HepG2 (cell line): ENCODE measurements at regions not wholly inside any gene's neighbourhood (a gene's known extent, or its start where the extent isn't known, plus 50 kb on each side); places are given as distances from the start of the nearest gene placed in this dataset.

Experiments
- ATAC-seq: fragments of 200-7000 bp; cut with Tn5 transposase; 3 replicates; pipeline ENCODE4 v1.9.1; 2020; ENCODE audit warnings: mild to moderate bottlenecking, moderate library complexity
- BruUV-seq: library from RNA; stranded (reverse); fragments of 400-500 nt; replicated peaks from 2 replicates; lab custom pipeline; 2021; lab: Mats Ljungman, UMichigan
- CTCF ChIA-PET: fragments of 300-600 bp; formaldehyde crosslinking; extraction: SDS; loops from one replicate; lab custom pipeline; 2021; ENCODE audit warnings: low total read pairs, inconsistent platforms, low intra/inter-chr PET ratio; lab: Yijun Ruan, JAX
- POLR2A ChIA-PET: fragments of 350-600 bp; sonication (Branson Sonifier 250); formaldehyde crosslinking; loops from one replicate; lab custom pipeline; 2020; ENCODE audit warnings: antibody characterized with exemption, inconsistent platforms; lab: Yijun Ruan, JAX
- DNase-seq: peaks from one replicate; pipeline ENCODE4 v3.0.0-alpha.2; 2015; ENCODE audit warnings: low spot score
- FAIRE-seq: peaks from 3 replicates; lab custom pipeline; 2011; peaks lifted over from hg19 to GRCh38; lab: Jason Lieb, UNC
- H2AFZ ChIP-seq: one replicate; pipeline ENCODE4 v1.6.1; 2011; ENCODE audit warnings: low read length, inconsistent platforms
- H3K27ac ChIP-seq: fragments of 300-600 bp; 3 replicates; pipeline ENCODE4 v1.8.0; 2011; ENCODE audit warnings: mixed run types, mild to moderate bottlenecking, mixed read lengths, low read length, inconsistent platforms; ENCODE audit not compliant: insufficient read depth; ENCODE audit errors: extremely low read length
- H3K27me3 ChIP-seq, 2 experiments: fragments of 200-600 bp in 1 of 2; 2 replicates in 1 of 2; 3 replicates in 1 of 2; pipeline versions ENCODE4 v1.6.0 to v1.8.0; 2011; ENCODE audit warnings: low read length in 2 of 2, mild to moderate bottlenecking in 2 of 2, moderate library complexity in 2 of 2, inconsistent platforms in 1 of 2; ENCODE audit not compliant: insufficient read depth in 2 of 2, control insufficient read depth in 1 of 2
- H3K36me3 ChIP-seq, 2 experiments: fragments of 200-600 bp in 1 of 2; replicated peaks in 1 of 2; 2 replicates in 1 of 2; 3 replicates in 1 of 2; pipeline versions ENCODE4 v1.5.1 to v1.8.0; 2011; ENCODE audit warnings: low read length in 2 of 2, inconsistent platforms in 1 of 2; ENCODE audit not compliant: insufficient read depth in 2 of 2, control insufficient read depth in 1 of 2
- H3K4me1 ChIP-seq: 2 replicates; pipeline ENCODE4 v1.5.1; 2012; ENCODE audit warnings: low read length, inconsistent platforms; ENCODE audit not compliant: insufficient read depth
- H3K4me2 ChIP-seq: 2 replicates; pipeline ENCODE4 v1.6.0; 2011; ENCODE audit warnings: low read depth, low read length, inconsistent platforms
- H3K4me3 ChIP-seq, 3 experiments: fragments of 200-600 bp in 1 of 3; sonication (generic), shearing (Covaris generic) in 1 of 3; replicated peaks in 1 of 3; 2 replicates each; pipeline ENCODE4 v1.5.1; 2011 to 2016; ENCODE audit warnings: low read length in 3 of 3, inconsistent platforms in 2 of 3, low read depth in 2 of 3, mild to moderate bottlenecking in 2 of 3, control low read depth in 1 of 3, mixed read lengths in 1 of 3; ENCODE audit not compliant: insufficient read depth in 1 of 3
- H3K79me2 ChIP-seq: one replicate; pipeline ENCODE4 v1.6.1; 2011; ENCODE audit warnings: low read length, inconsistent platforms; ENCODE audit not compliant: insufficient read depth
- H3K9ac ChIP-seq: 2 replicates; pipeline ENCODE4 v1.6.0; 2011; ENCODE audit warnings: mild to moderate bottlenecking, low read depth, low read length, inconsistent platforms; ENCODE audit not compliant: insufficient read depth
- H3K9me3 ChIP-seq: 2 replicates; pipeline ENCODE4 v1.5.1; 2012; ENCODE audit warnings: mild to moderate bottlenecking, low read length
- H4K20me1 ChIP-seq: 2 replicates; pipeline ENCODE4 v1.6.0; 2011; ENCODE audit warnings: inconsistent platforms, mild to moderate bottlenecking, low read length, moderate library complexity; ENCODE audit not compliant: insufficient read depth
- ARNT ChIP-seq: fragments of 450-650 bp; IDR thresholded peaks from 2 replicates; pipeline ENCODE4 v1.6.1; 2017
- HMG20A ChIP-seq: IDR thresholded peaks from 2 replicates; pipeline ENCODE4 v1.6.1; 2016; ENCODE audit warnings: borderline replicate concordance
- TARDBP ChIP-seq: sonication (generic); formaldehyde crosslinking; IDR thresholded peaks from 2 replicates; pipeline ENCODE4 v1.8.0; 2022; ENCODE audit warnings: mild to moderate bottlenecking, missing genetic modification reagents
- WGBS: methylation state at CpG from one replicate; pipeline ENCODE4 v1.1.6; 2017; ENCODE audit warnings: low lambda C conversion rate; 5-methylcytosine and 5-hydroxymethylcytosine counted together
- in situ Hi-C: cut with HindIII; loops from 2 replicates; pipeline ENCODE4 v1.10.0; 2017; ENCODE audit warnings: low pct_unique_long_range_greater_than_20kb; ENCODE audit not compliant: extremely low pct_ligation_motif_present
- intact Hi-C: fragments of 100-400 bp; cut with micrococcal nuclease; formaldehyde crosslinking; loops from one replicate; pipeline ENCODE4 v1.10.0; 2022; ENCODE audit not compliant: unreplicated experiment

- TF ChIP-seq ARNT: no peak
- TF ChIP-seq, all 625 proteins: peak for 0
- no peak for DNase-seq
- H3K27ac ChIP-seq: no peak overlapping the region
- H4K20me1 ChIP-seq: no peaks in the 10 kb centered on the region
- no peaks in the 10 kb centered on the region for H3K79me2 ChIP-seq
- no peak for FAIRE-seq
- no peak overlapping the region for H3K9ac ChIP-seq
- no TSS peak for BruUV-seq
- WGBS: 43% methylated on average over 2 of the region's 2 CpGs
- no peak overlapping the region for H3K4me2 ChIP-seq
- no peak overlapping the region for H2AFZ ChIP-seq
- intact Hi-C loops (no loop called here), in situ Hi-C loops (no loop called here)
- no peak for ATAC-seq
- H3K9me3 ChIP-seq: peaks cover 38% of the 10 kb centered on the region
- no peak overlapping the region for H3K4me3 ChIP-seq
- H3K4me1 ChIP-seq: no peaks in the 10 kb centered on the region
- ChIA-PET CTCF (no interaction called here), POLR2A (no interaction called here)
- no peaks in the 10 kb centered on the region for H3K36me3 ChIP-seq
- no peaks in the 10 kb centered on the region; a peak in 1 of 5 replicates for H3K27me3 ChIP-seq
Observed at GRCh38 chr13:90612391-90612790, 735.1 kb upstream of the MIR17HG start.

GRCh38 chr13:90613076-90613795 is 734.3 kb upstream of the MIR17HG start:
- no peak overlapping the region for H2AFZ ChIP-seq
- H3K9me3 ChIP-seq: peaks cover 46% of the 10 kb centered on the region
- POLR2A ChIA-PET: no interaction called here
- no peaks in the 10 kb centered on the region for H4K20me1 ChIP-seq
- H3K79me2 ChIP-seq: no peaks in the 10 kb centered on the region
- intact Hi-C loops: no loop called here
- H3K4me1 ChIP-seq: no peaks in the 10 kb centered on the region
- no peaks in the 10 kb centered on the region for H3K36me3 ChIP-seq
- DNase-seq: no peak
- no peak for TF ChIP-seq TARDBP (CRISPR knock-in tag)
- TF ChIP-seq HMG20A (CRISPR knock-in tag): no peak
- CTCF ChIA-PET: no interaction called here
- H3K4me2 ChIP-seq: no peak overlapping the region
- no peak overlapping the region for H3K4me3 ChIP-seq
- 9% methylated on average over 12 of the region's 12 CpGs for WGBS
- no peak for ATAC-seq
- no peak overlapping the region for H3K27ac ChIP-seq
- no peak overlapping the region for H3K9ac ChIP-seq
- in situ Hi-C loops: no loop called here
- H3K27me3 ChIP-seq: no peaks in the 10 kb centered on the region; a peak in 1 of 5 replicates
- FAIRE-seq: no peak
- BruUV-seq: no TSS peak
